OCI-LY1 (cell line): ENCODE measurements at regions not wholly inside any gene's neighbourhood (a gene's known extent, or its start where the extent isn't known, plus 50 kb on each side); places are given as distances from the start of the nearest gene placed in this dataset.

Experiments
- H2AFZ ChIP-seq: fragments of 200-600 bp; sonication (generic), shearing (Covaris generic); 2 replicates; pipeline ENCODE4 v1.6.0; 2014; ENCODE audit warnings: antibody characterized with exemption, mild to moderate bottlenecking, low read length
- H3F3A ChIP-seq: fragments of 200-600 bp; sonication (generic), shearing (Covaris generic); 2 replicates; pipeline ENCODE4 v1.6.0; 2014; ENCODE audit warnings: mild to moderate bottlenecking, antibody characterized with exemption, low read length, moderate library complexity; ENCODE audit not compliant: insufficient read depth
- H3K27ac ChIP-seq: fragments of 200-600 bp; sonication (generic); 2 replicates; pipeline ENCODE4 v1.5.1; 2014; ENCODE audit warnings: low read length, mixed run types, mild to moderate bottlenecking, low read depth; ENCODE audit not compliant: poor library complexity, severe bottlenecking
- H3K27me3 ChIP-seq: fragments of 200-600 bp; sonication (generic); 2 replicates; pipeline ENCODE4 v1.6.0; 2014; ENCODE audit warnings: antibody characterized with exemption, mild to moderate bottlenecking, low read length, moderate library complexity; ENCODE audit not compliant: insufficient read depth
- H3K36me3 ChIP-seq: fragments of 200-600 bp; sonication (generic); 2 replicates; pipeline ENCODE4 v1.6.1; 2014; ENCODE audit warnings: mild to moderate bottlenecking, antibody characterized with exemption, low read length, moderate library complexity, mixed read lengths; ENCODE audit not compliant: insufficient read depth
- H3K4me1 ChIP-seq: fragments of 200-600 bp; sonication (generic); 2 replicates; pipeline ENCODE4 v1.5.1; 2014; ENCODE audit warnings: mild to moderate bottlenecking, low read length, moderate library complexity; ENCODE audit not compliant: insufficient read depth, severe bottlenecking
- H3K4me2 ChIP-seq: fragments of 200-600 bp; sonication (generic), shearing (Covaris generic); 2 replicates; pipeline ENCODE4 v1.6.1; 2014; ENCODE audit warnings: low read length
- H3K4me3 ChIP-seq: fragments of 200-600 bp; sonication (generic); 2 replicates; pipeline ENCODE4 v1.5.1; 2014; ENCODE audit warnings: low read length, low read depth, mild to moderate bottlenecking, mixed read lengths; ENCODE audit not compliant: poor library complexity, severe bottlenecking
- H3K79me2 ChIP-seq: fragments of 200-600 bp; shearing (Covaris generic); 2 replicates; pipeline ENCODE4 v1.6.1; 2016; ENCODE audit warnings: mixed run types, low read length, mixed read lengths; ENCODE audit not compliant: insufficient read depth
- H3K9ac ChIP-seq: fragments of 200-600 bp; sonication (generic), shearing (Covaris generic); 2 replicates; pipeline ENCODE4 v1.6.1; 2014; ENCODE audit warnings: mild to moderate bottlenecking, low read length, mixed read lengths
- H3K9me2 ChIP-seq: fragments of 200-600 bp; sonication (generic), shearing (Covaris generic); 2 replicates; pipeline ENCODE4 v1.6.1; 2014; ENCODE audit warnings: low read depth, mild to moderate bottlenecking, low read length, mixed read lengths
- H3K9me3 ChIP-seq: fragments of 200-600 bp; shearing (Covaris generic); 2 replicates; pipeline ENCODE4 v1.6.1; 2014; ENCODE audit warnings: low read length, mixed read lengths
- H4K20me1 ChIP-seq: fragments of 200-600 bp; sonication (generic), shearing (Covaris generic); 2 replicates; pipeline ENCODE4 v1.6.0; 2016; ENCODE audit warnings: mild to moderate bottlenecking, low read length; ENCODE audit not compliant: insufficient read depth
- CTCF ChIP-seq: fragments of 200-600 bp; sonication (generic), shearing (Covaris generic); IDR thresholded peaks from 2 replicates; pipeline ENCODE4 v1.5.1; 2017; ENCODE audit warnings: mild to moderate bottlenecking, antibody characterized with exemption, low read length, moderate library complexity, mixed read lengths
- EZH2 ChIP-seq: fragments of 200-600 bp; sonication (generic), shearing (Covaris generic); IDR thresholded peaks from 2 replicates; pipeline ENCODE4 v1.8.0; 2017; ENCODE audit warnings: borderline replicate concordance, mixed run types, mild to moderate bottlenecking, antibody characterized with exemption, low read length, moderate library complexity, mixed read lengths

DNA sequence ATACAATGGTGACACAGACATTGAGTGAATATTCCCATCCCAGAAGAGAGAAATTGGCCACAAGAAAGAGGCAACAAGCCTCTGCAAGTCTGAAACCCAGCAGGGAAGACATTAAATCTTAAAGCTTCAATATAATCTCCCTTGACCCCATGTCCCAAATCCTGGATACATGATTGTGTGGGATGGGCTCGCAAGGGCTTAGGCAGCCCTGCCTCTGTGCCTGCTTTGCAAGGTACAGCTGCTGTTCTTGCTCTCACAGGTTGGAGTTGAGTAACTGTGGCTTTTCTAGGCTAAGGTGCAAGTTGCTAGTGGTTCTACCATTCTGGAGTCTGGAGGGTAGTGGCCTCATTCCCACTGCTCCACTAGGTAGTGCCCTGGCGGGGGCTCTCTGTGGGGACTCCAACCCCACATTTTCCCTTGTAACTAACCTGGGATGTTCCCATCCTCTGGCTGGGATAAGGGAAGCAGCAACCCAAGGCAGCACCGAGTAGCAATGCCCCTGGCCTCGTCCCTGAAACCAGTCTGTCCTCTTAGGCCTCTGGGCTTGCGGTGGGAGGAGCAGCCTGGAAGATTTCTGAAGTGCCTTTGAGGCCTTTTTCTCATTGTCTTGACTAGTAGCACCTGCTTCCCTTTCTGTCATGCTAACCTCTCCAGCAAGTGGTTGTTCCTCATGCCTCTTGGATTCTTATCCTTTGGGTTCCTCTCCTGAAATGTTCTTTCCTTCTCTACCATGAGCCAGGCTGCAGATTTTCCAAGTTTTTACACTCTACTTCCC, 90.0 kb downstream of the FAM174B start:
- no peak overlapping the region for H2AFZ ChIP-seq
- H3F3A ChIP-seq, result no peaks in the 10 kb centered on the region
- no peaks in the 10 kb centered on the region for H3K79me2 ChIP-seq
- H3K4me1 ChIP-seq, result no peaks in the 10 kb centered on the region
- H3K27ac ChIP-seq, result no peak overlapping the region
- H3K36me3 ChIP-seq, result no peaks in the 10 kb centered on the region
- H3K27me3 ChIP-seq, result no peaks in the 10 kb centered on the region
- H4K20me1 ChIP-seq, result no peaks in the 10 kb centered on the region
- H3K4me3 ChIP-seq, result no peak overlapping the region
- no peaks in the 10 kb centered on the region for H3K9me2 ChIP-seq
- H3K4me2 ChIP-seq, result no peak overlapping the region
- no peaks in the 10 kb centered on the region for H3K9me3 ChIP-seq
- TF ChIP-seq CTCF, result no peak
- no peak overlapping the region for H3K9ac ChIP-seq

DNA sequence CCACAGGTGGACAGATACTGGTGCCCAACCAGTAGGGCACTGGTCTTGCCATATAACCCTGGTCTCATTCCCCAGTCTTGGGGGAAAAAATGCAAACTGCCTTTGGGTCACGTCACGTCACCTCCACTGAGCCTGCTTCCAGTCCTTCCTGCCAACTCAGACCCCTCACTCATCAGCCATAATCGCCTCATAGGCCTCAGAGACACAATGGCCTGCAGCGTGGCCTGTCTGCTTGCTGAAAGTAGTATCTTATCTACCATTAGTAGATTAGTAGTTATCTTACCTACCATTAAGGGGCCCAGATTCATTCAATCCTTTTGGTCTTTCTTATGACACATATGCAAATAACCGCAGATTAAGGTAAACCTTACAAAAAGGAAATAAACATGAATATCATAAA, 93.8 kb downstream of the FAM174B start:
- Histone ChIP-seq H3K79me2 (no peaks in the 10 kb centered on the region), H3K4me2 (no peak overlapping the region), H3K36me3 (no peaks in the 10 kb centered on the region), H3K4me1 (no peaks in the 10 kb centered on the region), H3K9me3 (no peaks in the 10 kb centered on the region), H3K9ac (no peak overlapping the region), H3K9me2 (no peaks in the 10 kb centered on the region), H3K27ac (no peak overlapping the region), H3K27me3 (no peaks in the 10 kb centered on the region), H4K20me1 (no peaks in the 10 kb centered on the region), H3K4me3 (no peak overlapping the region), H3F3A (no peaks in the 10 kb centered on the region), H2AFZ (no peak overlapping the region)
- TF ChIP-seq CTCF (no peak), EZH2 (no peak)

- Histone ChIP-seq H3K27ac (no peak overlapping the region), H3K36me3 (no peaks in the 10 kb centered on the region), H3K9ac (no peak overlapping the region), H3K9me2 (no peaks in the 10 kb centered on the region), H3K4me1 (no peaks in the 10 kb centered on the region), H2AFZ (no peak overlapping the region), H3K27me3 (no peaks in the 10 kb centered on the region), H3K9me3 (no peaks in the 10 kb centered on the region), H4K20me1 (no peaks in the 10 kb centered on the region), H3K79me2 (no peaks in the 10 kb centered on the region), H3K4me2 (no peak overlapping the region), H3F3A (no peaks in the 10 kb centered on the region), H3K4me3 (no peak overlapping the region)
- no peak for TF ChIP-seq CTCF
- no peak for TF ChIP-seq EZH2
Measured at GRCh38 chr15:92553317-92553716, 102.3 kb downstream of the FAM174B start.
